ENCODE measurements at regions not wholly inside any gene's neighbourhood (a gene's known extent, or its start where the extent isn't known, plus 50 kb on each side); places are given as distances from the start of the nearest gene placed in this dataset.

GRCh38 chr9:93372391-93372790, 79.1 kb upstream of the FAM120A start:
- no peak for DNase-seq

DNA sequence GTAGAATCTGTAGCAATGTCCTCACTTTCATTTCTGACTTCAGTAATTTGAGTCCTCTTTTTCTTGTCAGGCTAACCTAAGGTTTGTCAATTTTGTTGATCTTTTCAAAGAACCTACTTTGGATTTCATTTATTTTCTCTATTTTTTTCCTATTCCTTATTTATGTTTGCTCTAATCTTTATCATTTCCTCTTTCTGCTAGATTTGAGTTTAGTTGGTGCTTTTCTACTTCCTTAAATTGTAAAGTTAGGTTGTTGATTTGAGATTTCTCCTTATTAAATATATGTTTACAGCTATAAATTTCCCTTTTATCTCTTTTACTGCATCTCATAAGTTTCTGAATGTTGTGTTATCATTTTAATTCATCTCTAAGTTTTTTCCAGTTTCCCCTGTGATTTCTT, 75.1 kb upstream of the FAM120A start:
- no peak for DNase-seq

DNA sequence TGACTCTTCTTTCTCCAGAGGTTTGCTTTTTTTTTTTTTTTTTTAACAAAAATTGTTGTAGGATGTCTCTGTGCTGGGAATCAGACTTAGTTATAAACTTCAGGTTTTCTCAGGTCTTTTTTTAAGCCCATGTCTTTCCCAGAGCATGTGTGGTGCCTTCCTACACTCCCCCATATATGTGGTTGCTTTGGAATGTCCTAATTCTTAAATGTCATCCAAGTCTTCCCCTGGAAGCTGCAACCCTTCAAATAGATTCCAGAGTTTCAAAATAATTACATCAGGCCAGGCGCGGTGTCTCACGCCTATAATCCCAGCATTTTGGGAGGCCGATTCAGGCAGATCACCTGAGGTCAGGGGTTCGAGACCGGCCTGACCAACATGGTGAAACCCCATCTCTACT, 73.2 kb upstream of the FAM120A start:
- DNase-seq, result no peak

DNA sequence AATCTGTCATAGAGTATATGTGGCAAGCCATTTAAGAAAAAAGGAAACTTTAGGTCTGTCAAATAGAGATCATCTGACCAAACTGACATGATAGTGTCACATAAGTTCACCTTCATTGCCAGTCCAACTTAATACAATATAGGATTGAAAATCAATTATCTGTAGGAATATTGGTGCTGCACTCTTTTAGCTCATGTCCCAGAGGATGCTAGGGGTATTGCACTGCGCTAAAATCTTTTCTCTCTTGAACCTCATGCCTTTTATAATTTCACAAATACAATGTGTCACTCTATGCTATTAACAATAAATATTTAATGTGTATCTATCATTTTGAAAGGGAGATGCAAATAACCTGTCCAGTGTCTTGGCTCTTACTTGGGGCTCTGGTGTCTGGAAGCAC, 72.4 kb upstream of the FAM120A start:
- DNase-seq, result no peak

DNA sequence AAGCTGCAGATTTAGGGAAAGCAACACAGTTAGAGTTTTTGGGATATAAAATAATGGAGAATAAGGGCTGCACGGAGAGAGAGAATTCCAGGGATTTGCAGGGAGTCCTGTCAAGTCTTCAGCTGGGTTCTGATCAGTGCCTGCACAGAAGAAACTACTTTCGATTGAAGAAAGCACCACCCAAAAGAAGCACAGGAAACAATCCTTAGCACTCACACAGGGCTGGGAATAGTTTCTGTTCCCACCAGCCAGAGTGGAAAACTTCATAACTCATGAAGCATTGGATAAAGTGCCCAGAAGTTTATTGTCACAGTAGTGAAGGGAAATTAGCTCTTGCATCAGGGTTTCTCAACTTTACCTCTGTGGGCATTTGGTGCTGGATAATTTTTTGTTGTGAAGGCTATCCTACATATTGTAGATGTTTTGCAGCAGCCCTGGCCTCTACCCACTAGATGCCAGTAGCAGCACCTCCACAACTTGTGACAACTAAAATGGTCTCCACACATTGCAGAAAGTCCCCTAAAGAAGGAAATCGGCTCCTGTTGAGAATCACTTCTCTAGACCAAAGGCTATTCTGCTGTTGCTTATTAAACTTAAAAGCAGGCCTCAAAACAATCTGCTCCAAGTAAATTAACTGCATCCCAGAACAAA, 71.0 kb upstream of the FAM120A start:
- no peak for DNase-seq

DNA sequence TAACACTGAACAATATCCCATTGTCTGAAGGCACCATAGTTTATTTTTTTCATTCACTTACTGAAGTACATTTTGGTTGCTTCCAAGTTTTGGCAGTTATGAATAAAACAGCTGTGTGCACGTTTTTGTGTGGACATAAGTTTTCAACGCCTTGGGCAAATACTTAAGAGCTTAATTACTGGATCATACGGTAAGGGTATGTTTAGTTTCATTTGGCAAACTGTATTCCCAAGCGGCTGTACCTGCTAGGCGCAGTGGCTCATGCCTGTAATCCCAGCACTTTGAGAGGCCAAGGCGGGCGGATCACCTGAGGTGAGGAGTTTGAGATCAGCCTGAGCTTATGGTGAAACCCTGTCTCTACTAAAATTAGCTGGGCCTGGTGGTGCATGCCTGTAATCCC, 63.7 kb upstream of the FAM120A start:
- DNase-seq, result peak; percentile 18

GRCh38 chr9:93390953-93391515, 60.5 kb upstream of the FAM120A start:
- DNase-seq, result no peak

- DNase-seq, result no peak
Observed at GRCh38 chr9:93391898-93392297, 59.6 kb upstream of the FAM120A start.

DNA sequence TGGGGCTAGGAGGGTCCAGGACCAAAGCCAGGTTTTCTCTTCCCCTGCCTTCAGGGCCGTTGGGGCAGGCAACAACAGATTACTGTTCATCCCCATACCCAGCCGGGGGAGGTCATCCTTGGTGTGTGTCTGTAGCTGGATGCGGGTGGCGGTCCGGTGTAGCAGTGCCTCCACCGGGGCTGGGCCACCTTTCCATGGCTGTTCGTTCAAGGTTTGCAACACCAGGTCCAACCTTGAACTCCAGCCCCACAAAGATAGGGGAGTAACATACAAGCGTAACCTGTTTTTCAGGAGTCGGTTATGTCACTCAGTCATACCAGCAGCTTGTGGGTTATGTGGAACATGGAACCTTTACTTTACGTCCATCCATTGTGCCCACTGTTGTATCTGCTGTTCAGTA, 58.5 kb upstream of the FAM120A start:
- no peak for DNase-seq

Data from DMS79 treated with DMSO at 0.1 percent for 48 hours (cell line).